ENCODE measurements at regions not wholly inside any gene's neighbourhood (a gene's known extent, or its start where the extent isn't known, plus 50 kb on each side); places are given as distances from the start of the nearest gene placed in this dataset.
A peak's percentile ranks its signal among the peaks of the same experiment; 100 is the strongest.

DNA sequence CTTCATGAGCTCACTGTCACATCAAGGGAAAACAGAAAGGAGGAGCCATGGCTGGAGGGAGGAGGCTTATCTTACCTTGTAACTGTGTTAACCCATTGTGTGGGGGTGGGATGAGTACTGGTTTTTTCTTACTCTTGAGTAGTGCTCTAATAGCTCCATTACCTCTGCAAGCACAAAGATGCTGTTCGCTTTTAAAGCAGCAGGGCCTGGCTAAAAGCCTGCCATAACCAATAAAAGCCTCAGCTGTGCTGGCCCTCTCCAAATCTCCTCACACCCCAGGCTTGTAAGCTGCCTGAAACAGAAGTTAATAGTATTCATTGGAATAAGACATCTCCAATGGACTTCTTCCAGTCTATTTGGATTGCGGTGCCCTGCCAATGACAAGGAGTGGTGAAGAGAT is 544.1 kb downstream of the TUSC7 start:
- no peak for DNase-seq (ENCODE audit: low read depth, low spot score)

DNA sequence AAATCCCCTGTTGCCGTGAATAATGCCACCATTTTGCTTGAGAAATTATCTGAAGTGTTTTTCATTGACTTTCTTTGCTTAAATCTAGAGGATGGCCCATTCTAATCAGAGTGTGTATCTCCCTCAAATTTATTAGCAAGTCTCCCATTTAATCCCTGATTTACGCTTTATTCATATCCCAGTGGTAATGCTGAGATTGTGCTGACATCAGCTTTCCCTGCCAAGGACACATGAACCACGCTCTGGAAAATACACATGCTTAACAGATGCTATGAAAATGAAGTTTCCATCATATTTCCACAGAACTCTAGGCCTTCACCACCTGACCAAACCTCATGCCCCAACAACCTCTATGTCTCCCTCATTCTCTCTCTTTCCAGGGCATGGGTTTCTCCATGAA is 545.4 kb downstream of the TUSC7 start:
- no peak for DNase-seq (ENCODE audit: low read depth, low spot score)

DNA sequence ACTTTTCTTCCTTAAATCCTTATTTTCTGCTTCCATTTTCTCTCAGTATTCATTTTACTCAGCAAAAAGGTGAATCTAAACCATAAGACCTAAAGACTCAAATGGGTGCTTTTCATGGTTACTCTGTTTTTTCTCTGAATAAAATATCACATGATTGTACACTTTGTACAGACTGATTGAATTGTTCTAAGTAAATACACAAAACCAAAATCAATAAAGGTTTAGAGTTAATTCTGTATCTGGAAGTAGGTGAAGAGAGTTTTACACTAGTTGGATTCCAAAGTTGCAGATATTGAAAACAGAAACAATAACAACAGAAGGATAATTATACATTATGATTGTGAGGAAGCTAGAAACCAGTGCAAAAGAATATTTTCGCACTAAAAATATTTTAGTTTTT is 546.2 kb downstream of the TUSC7 start:
- DNase-seq (ENCODE audit: low read depth, low spot score), result no peak

DNA sequence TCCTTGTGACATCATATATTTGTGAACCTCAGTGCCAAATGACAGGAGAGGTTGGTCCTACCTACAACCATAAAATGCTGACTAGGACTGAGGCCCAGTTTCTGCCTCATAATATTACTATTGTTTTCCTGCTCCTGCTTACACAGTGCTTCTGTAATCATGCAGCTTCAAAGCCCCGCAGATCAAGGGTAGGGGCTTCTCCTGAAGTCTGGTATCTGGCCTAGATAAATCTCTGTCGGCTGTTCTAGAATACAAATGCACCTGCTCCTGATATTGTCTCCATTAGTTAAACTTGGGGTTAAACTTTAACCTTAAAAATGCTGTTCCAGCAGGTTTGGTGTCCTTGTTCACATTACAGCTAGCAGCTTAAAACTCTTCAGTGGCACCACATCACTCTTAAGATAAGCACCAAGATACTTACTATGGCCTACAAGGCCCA is 552.4 kb downstream of the TUSC7 start:
- DNase-seq (ENCODE audit: low read depth, low spot score), result no peak

DNA sequence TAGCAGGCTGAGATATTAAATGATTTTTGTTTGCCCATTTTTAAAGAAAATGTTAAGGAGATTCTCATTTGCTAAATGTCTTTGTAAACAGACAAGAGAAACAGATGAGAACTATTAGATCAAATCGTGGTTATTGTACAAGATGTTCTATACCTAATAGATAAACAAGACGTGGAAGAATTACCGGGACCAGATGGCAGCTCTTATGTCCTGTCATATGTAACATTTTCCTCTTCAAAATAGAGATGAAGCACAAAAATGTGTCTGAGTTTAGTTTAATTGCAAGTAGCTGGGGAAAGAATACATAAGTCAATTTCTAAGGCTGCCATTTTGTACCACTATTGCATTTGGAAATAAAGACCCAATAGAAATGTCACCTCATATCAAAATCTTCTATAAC is 553.7 kb downstream of the TUSC7 start:
- no peak for DNase-seq (ENCODE audit: low read depth, low spot score)

DNA sequence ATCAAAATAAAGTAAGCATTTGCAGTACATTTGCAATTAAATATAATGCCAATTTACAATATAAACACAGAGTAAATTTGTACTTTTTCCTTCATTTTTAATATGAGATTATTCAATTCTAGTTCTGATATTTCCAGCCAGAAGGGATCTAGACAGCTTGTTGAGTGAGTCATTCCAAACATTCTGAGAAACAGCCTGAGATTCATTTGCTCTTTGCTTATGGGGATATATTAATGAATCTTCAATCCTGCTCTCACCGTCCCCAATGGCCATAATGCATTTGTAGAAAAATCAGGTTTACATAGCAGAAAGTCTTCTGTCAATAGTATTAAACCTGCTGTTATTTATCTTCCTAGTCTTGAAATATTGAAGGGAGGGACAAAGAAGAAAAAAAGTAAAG is 554.2 kb downstream of the TUSC7 start:
- no peak for DNase-seq (ENCODE audit: low read depth, low spot score)

DNA sequence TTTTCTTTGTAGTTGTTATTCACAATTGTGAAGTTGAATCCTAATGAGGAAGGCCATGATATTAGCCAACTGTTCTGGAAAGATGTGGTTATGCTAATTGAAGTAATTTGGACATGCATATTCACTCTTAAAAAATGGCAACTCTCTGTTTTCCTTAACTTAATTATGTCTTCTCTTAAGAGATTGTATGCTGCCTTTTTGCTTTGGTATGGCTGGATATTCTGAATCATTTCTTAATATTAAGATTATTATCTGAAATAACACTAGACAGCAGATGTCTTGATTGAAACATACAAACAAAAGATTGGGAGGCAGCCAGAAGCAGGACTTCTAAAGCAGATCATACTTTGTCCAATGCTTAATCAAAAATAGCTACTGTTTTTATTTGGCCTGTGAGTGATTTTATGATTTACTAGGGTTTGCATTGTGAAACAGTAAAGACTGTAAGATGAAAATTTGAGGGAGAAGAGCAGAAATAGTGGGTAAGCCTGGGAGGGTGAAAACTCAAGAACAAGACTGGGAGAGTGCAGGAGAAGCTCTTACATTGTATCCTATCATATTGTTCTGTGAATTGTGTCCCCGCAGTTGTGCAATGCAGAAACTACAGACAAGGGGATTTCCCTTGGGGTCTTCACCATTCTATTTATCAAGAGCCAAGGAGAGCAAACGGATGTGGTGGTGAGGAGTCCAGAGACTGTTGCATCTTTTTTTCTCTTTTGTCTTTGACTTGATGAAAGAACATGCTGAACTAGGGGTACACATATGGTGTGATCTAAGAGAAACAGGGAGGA is 554.8 kb downstream of the TUSC7 start:
- no peak for DNase-seq (ENCODE audit: low read depth, low spot score)

DNA sequence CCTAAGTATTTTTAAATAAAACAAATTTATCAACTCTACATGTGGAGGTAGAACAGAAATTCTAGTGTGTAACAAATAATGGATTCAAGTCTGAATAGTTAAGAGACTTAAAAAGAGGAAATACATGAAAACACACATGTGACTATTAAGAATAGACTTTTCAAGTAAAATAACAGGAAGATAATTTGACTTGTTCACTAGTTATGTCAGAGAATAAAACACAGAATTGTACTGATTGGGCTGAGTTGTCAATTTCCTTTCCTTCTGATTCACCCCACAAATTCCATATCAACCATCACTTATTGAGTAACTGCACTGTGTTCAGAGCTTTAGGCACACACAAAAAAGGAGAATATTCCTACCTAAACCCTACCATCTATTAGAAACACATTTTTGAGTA is 557.2 kb downstream of the TUSC7 start:
- no peak for DNase-seq (ENCODE audit: low read depth, low spot score)

DNA sequence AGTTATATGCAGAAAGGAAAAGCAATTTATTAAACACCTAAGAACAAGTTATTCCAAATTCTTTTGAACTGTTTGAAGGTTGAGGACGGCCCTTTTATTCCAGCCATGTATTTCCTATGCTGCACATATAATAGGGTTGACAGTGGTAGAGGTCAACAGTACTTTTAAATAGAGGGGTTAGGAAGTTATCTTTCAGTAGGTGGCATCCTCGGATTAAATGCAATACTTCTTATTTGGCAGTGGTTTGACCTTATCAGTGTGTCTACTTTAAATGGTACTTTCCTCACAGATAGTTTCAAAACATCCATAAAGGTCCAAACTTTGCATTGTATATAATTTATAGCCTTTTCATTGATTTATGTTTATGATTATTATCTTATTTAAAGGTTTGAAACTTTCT is 558.7 kb downstream of the TUSC7 start:
- no peak for DNase-seq (ENCODE audit: low read depth, low spot score)

DNA sequence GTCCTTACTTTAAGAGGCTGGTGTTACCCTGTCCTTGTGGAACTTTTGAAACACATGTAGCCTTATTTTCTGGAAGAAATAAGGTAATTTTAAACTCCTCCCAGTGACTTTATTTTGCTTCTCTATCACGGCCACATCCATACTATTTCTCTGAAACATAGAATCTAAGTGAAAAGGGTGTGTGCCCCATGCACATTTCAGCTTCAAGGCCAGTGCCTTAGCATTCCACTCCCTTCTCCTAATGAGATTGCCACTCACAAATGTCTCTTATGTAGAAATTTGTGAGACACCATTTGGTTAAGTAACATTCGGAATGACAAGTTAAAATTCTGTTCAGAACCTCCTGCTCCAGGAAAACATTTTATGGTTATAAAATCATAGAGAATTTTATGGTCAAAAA is 562.7 kb downstream of the TUSC7 start:
- DNase-seq (ENCODE audit: low read depth, low spot score), result no peak

DNA sequence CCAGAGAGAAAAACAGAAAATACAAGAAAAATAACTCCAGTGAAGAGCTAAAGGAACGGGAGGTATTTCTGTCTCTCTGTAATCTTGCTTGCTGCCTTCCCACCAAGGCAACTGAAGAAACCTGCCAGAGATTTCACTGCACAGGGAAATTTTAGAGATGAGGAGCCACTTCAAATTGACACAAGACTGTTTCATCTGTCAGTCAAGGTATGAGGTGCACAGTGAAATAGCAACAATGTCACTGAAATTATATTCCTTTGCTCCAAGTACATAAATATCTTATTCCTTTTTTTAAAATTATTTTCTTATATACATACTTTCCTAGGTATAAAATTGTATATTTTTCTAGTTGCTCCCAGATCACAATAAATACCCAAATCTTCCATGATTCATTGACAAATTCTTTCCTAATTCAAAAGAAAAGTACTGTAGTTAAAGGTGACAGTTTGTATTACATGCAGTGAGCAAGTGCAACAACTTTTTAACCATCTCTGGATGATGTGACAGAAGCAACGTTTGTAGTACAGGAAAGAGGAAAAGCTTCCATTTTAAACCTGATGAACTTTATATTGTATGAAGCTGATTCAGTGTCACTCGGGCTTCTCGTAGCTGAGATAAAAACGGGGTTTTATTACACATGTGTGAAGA is 563.4 kb downstream of the TUSC7 start:
- no peak for DNase-seq (ENCODE audit: low read depth, low spot score)

DNA sequence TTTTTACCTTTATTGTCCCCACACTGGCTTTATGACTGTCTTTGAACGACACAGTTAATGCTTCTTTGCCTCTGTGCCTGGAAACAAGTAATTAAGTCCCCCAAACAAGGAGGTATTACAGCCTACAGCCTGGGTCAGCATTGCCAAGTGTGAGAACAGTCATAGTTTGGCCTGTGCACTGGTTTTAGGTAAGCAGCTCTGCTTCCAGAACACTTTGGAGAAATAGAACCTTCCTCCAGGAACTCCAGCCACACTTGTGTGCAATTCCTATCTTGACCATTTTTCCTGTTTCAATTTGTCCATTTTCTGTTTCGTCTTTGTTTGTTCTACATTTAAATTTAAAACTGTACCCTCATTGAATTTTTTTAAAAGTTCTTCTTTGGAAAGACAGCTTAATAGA is 568.2 kb downstream of the TUSC7 start:
- peak; percentile 16 for DNase-seq (ENCODE audit: low read depth, low spot score)

DNA sequence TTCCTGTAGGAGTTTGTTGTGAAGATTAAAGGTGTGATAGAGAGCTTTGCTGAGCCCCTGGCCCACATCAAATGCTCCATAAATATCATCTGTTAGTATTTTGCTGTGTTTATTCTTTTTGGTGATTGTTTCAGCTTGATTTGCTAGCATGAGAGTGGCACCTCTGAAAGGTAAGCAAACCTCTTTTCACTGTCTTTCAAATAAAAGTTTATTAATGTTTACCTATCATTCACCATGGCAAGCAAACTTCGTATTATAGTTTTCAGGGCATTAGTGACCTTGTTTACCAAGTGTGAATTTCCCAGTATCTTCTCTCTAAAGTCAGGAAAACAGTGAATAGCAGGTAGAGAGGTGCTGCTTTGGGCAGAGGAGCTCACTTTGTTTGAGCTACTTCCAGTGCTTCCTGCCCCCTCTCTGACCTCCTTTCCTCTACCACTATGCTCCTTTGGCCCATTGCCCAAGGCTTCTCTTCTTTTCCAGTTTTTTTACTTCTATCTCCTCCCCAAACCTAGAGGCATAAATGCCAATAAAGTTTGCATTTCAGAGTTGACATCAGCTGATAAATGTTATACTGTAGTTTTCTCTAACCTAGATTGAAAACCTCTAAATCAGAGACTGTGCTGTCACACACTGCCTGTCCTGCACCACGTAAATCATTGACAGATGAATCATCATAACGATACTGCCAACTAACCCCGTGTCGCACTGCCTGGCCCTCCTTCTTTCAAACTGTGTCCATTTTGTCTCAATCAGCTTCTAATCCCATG is 569.0 kb downstream of the TUSC7 start:
- peak; percentile 56 for DNase-seq (ENCODE audit: low read depth, low spot score)

DNA sequence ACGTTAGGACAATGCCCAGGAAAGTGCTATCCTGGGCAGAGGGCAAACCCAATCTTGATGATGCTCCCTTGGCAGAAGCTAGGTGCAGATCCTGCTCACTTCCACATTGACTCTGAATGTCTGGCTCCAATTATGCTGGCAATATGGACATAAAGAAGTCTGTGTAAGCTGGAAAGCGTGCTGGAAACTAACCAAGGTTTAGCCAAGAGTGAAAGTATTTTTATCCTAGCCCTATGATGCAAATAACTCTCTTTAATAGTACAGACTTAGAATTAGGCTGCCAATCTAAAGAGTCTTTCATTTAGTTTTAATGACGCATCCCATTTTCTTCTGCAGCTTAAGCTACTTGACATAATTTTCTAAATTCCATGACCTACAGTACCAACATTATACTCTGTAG is 571.8 kb downstream of the TUSC7 start:
- peak; percentile 72 for DNase-seq (ENCODE audit: low read depth, low spot score)

DNA sequence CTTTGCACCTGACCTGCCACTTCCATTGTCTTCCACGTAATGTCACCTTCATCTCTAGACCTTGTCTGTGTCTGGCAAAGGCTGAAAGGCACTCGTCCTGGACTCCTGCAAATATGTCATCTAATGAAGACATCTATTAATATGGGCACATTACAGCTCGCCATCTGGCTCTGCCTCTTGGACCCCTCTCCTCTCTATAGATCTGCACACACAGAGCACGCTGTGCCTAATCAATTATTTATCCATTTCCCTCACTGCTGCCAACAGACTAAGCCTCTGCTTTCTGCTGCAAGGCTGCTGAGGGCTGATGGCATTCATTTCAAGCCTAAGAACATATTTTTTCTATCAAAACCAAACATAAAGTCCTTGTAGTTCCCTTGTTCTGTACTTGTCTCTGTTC is 573.0 kb downstream of the TUSC7 start:
- DNase-seq (ENCODE audit: low read depth, low spot score), result no peak

DNA sequence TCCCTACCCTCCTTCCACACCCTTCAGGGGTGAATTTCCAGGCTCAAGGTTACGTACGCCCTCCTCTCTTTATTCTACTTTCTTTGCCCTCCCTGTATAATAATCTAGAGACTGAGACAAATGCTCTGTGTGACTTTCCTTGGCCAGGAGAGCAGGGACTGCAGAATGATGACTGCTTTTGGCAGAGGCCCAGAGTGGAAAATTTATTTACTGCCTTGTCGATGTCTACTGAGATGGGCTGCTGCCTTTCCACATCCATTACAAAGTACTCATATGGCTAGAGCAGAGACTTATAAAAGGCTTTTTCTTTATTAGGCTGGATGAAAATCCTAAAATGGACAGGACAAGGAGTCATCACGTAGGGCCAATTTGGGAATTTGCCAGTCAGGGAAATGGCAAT is 576.2 kb downstream of the TUSC7 start:
- DNase-seq (ENCODE audit: low read depth, low spot score), result no peak

DNA sequence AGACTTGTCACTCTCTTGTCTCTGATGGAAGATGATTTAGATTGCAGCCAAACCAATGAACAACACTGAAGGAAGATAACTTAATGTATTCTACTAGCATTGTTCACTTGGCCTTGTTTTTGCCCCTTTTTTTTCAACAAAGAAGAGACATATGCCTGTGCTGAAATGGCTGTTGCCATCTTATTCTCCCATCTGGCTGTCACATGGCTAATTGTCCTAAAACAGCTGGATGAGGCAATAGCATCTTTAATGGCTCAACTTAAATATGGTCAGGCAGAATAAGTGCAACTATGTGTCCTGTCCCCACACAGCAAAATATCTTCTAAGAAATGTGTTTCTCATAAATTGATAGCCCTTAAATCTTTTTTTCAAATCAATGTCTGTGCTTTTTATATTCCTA is 576.9 kb downstream of the TUSC7 start:
- DNase-seq (ENCODE audit: low read depth, low spot score), result no peak

DNA sequence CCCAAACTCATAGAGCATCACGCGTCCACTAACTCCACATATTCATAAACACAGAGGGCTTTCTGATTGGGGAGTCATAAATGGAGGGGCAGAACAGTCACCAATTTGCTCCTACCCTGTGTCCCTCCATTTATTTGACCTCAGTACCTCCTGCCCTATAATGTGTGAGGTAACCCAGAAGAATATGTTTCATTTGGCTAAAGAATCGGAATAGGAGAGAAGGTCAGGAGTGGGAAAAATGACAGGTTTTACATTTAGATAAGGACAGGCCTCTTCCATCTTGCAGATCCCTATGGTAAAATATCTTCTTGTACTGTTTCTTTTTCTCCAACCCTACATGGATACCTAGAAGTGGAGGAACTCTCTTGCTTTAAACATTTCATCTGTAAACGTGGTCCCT is 578.0 kb downstream of the TUSC7 start:
- DNase-seq (ENCODE audit: low read depth, low spot score), result no peak

DNA sequence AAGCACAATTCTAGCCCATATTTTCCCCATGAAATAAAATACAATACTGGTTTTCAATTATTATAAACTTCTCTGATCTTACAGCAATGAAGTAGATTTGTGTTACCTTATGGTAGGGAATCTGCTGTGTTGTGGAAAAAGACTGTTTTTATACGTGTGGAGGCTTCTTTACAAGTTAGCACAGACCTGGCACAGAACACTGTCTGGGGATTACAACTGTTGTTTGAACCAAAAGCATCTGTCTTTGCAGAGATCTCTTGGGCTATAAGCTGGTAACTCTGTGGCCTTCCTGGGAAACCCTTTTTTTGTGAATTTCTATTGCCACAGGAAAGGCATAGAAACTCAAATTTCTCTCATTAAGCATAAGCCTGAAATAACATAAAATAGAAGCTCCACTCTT is 581.9 kb downstream of the TUSC7 start:
- no peak for DNase-seq (ENCODE audit: low read depth, low spot score)

DNA sequence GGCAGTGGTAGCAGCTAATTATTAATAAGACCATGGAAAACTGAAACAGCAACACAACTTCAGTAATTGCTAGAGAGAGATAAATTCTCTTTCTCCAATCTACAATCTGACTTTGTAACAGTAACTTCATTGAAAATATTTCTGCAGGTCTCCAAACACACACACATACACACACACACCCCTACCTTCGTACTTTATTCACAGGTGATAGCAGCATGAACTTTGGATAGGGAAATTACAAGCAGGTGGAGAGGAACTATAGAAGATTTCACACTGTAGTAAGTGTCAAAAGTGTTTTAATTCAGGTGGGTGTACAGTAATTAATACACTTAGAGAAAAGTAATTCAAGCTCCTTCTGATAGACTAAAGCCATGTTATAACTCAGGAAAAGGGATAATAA is 587.5 kb downstream of the TUSC7 start:
- DNase-seq (ENCODE audit: low read depth, low spot score), result no peak

DNA sequence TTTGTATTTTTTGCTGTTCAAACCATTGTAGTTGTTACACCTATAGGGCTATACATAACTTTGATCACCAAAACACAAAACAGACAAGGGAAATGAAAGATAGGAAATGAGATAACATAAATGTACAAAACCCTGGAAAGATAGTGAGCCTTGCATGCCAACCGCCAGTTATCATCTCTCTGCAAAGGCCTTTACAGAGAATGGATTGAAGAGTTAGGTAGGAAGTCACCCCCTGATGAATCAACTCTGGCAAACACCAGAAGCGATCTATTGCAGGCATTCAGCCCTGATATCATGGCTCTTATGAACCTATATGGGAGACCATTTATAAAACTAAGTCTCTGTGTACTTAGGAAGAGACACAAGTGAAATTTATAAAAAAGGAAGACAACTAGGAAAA is 588.0 kb downstream of the TUSC7 start:
- no peak for DNase-seq (ENCODE audit: low read depth, low spot score)

DNA sequence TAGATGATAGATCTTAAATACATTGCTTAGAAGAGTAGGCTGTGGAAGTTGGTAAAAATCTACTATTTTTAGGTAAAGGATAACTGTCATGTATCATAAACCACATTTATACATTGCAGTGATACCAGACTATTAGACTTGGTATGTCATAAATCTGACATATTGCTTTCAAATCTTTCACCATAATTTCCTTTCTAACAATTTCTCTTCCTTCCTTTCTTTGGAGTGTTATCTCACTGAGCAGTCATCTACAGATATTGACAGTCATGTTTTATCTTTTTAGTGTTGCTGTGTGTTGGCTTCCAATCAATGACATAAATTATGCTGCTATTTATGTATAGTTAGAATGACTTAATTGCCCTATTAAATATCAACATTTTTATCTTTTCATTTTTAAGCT is 588.7 kb downstream of the TUSC7 start:
- DNase-seq (ENCODE audit: low read depth, low spot score), result no peak

DNA sequence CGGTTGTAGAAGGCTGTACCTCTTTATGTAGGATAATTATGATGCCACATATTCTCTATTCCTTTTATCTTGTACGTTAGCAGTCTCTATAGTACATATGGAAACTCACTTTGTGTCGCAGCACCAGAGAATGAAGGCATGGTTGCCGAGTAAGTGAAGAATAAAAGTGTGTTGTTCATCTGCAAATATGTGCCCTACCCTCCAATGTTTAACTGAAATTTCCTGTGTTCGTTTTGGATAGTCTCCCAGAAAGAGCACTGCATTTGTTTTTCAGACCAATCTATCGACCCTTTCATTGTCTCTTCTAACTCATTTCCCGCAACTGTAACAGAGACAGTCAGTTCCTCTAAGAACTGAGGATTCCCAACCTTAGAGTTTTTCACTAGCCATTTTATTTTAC is 592.8 kb downstream of the TUSC7 start:
- DNase-seq (ENCODE audit: low read depth, low spot score), result peak; percentile 13
